GM19452 (cell line): ENCODE measurements at regions not wholly inside any gene's neighbourhood (a gene's known extent, or its start where the extent isn't known, plus 50 kb on each side); places are given as distances from the start of the nearest gene placed in this dataset.
"Not testable (repeated sequence)": the region's sequence is repeated elsewhere in the genome, so short reads cannot be mapped to it uniquely, and the experiment has no call there.

ENCODE experiments used
- ATAC-seq: cut with Tn5 transposase; IDR thresholded peaks from one replicate; pipeline ENCODE4 v1.9.1; 2021; ENCODE audit not compliant: unreplicated experiment

- no peak for ATAC-seq
These were observed 134.6 kb upstream of the BOD1L1 start for GRCh38 chr4:13762130-13762529.

GRCh38 chr4:13763707-13764106 is 136.2 kb upstream of the BOD1L1 start:
- ATAC-seq = no peak

- ATAC-seq = no peak
These were observed 138.0 kb upstream of the BOD1L1 start for GRCh38 chr4:13765539-13765938.

GRCh38 chr4:13766761-13767540 is 139.4 kb upstream of the BOD1L1 start:
- no peak for ATAC-seq

- ATAC-seq = no peak
These were observed 149.8 kb upstream of the BOD1L1 start for GRCh38 chr4:13777341-13777740.

GRCh38 chr4:13778367-13778766 is 150.8 kb upstream of the BOD1L1 start:
- no peak for ATAC-seq

DNA sequence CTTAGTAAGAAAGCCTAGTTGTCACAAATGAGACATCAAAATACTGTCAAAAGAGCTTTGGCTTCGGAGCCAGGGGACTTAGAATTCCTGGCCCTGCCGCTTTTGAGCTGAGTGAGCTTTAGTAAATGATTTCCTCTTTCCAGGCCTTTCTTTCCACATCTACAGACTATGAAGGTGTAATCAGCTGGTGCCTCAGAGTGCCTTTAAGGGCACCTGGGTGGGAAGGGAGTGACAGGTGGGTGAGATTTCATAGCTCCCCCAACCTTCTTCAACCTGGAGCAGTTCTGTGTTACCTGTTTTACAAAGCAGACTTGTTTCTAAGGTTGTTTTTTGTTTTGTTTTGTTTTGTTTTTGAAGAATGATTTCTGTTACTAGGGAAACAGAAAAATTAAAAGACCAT is 154.7 kb upstream of the BOD1L1 start:
- ATAC-seq = no peak

- ATAC-seq = no peak
These were observed 156.4 kb upstream of the BOD1L1 start for GRCh38 chr4:13783800-13784411.

GRCh38 chr4:13793020-13793710 is 165.6 kb upstream of the BOD1L1 start:
- ATAC-seq = no peak

DNA sequence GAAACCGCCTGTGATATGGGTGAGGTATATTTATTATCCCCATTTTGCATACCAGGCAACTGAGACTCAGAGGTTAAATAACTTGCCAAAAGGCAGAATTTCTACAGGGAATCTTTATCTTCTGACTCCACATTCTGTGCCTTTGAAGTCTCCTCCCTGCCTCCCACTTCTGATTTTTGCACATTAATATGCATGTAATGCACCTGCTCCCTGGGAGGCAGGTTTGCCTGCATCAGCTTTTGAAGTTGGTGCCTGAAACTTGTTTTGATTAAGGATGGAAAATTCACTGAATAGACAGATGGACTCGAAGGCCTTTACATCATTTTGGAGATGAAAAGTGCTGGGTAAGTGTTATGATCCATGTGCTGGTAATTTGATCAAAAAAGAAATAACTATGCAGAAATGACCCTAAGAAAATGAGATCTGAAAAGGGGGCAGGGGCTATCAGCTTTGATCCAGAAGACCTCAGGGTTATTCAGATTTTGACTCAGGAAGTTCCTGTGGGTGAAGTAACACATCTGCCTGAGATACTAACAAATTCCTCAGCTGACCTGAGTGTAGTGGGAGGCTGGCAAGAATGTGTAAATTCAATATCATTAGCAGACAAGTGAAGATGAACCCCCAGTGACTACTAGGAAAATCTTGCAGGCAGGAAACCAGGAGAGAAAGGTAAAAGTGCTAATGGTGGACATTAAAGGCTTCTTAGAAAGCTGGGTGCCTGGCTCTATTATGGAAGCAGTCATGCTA is 167.5 kb upstream of the BOD1L1 start:
- ATAC-seq = no peak

DNA sequence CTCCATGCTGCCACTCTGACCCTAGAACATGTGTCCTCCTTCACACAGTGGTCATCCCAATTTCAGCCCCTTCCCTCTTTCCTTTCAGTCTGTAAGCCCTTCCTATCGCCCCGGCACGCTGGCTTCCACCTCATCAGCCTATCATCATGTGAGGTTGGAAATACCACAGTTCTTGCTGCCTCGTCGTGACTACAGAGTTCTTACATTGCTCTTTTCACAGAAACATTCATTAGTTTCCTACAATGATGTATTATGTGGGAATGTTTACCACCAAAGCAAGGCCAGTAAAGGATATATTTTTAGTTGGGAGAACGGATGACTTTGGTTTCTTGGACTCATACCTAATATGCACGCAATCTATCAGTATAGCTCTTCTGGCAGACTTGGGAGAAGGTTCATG is 169.5 kb upstream of the BOD1L1 start:
- ATAC-seq = no peak

DNA sequence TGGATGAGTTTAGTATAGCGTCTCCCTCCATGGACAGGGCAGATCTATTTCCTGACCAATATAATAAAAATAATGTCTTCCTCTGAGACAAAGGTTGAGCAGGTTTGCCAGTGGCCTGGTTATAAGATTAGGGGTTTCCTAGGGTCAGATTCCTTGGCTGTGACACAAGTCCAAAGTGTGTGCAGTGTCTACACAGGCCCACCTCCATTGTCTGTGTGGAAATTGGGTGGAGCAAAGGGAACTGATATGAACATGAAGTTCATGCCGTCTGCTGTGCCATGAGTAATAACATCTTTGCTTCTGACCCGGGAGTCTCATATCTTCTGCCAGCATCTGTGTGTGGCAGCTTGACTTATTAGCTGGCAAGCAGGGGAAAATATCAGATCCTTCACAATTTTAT is 187.7 kb upstream of the BOD1L1 start:
- no peak for ATAC-seq

- ATAC-seq = no peak
These were observed 188.9 kb upstream of the BOD1L1 start for GRCh38 chr4:13816472-13816871.

- no peak for ATAC-seq
These were observed 194.0 kb upstream of the BOD1L1 start for GRCh38 chr4:13821522-13821921.

DNA sequence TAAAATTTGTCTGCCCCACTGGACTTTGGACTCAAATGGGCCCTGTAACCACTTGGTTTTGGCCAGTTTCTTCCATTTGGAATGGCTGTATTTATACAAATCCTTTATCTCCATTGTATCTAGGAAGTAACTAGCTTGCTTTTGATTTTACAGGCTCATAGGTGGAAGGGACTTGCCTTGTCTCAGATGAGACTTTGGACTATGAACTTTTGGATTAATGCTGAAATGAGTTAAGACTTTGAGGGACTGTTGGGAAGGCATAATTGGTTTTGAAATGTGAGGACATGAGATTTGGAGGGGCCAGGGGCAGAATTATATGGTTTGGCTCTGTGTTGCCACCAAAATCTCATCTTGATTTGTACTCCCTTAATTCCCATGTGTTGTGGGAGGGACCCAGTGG is 198.3 kb upstream of the BOD1L1 start:
- ATAC-seq = not testable (repeated sequence)

- ATAC-seq = no peak
These were observed 201.9 kb upstream of the BOD1L1 start for GRCh38 chr4:13829457-13829856.

DNA sequence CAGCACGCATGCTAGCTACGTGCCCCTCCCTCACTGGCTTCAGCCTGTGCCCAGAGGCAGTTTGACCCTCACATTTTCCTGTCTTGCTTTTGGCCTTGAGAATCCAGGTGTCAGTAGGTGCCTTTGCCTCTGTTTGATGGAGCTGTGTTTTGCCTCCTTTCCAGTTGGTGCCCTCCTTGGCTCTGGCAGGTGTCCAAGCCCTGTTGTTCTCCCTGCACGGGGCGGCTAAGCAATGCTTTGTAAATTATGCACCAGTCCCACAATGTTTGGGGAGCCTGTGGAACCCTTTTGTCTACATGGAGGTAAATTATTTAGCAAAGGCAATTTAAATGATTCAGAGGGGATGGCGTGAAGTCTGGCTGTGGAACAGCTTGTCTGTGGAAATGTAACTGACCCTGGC is 202.9 kb upstream of the BOD1L1 start:
- ATAC-seq = no peak

- no peak for ATAC-seq
These were observed 205.8 kb upstream of the BOD1L1 start for GRCh38 chr4:13833171-13833804.

GRCh38 chr4:13836946-13837912 is 209.7 kb upstream of the BOD1L1 start:
- no peak for ATAC-seq
